ENCODE measurements at regions not wholly inside any gene's neighbourhood (a gene's known extent, or its start where the extent isn't known, plus 50 kb on each side); places are given as distances from the start of the nearest gene placed in this dataset.

- no peak for DNase-seq
- Histone ChIP-seq H3K27ac (no peak overlapping the region), H3K4me3 (no peak overlapping the region), H3K27me3 (no peaks in the 10 kb centered on the region), H3K4me1 (no peaks in the 10 kb centered on the region), H3K9me3 (no peaks in the 10 kb centered on the region), H3K36me3 (no peaks in the 10 kb centered on the region)
- WGBS (ENCODE audit: insufficient coverage, low coverage, low lambda C conversion rate, missing lambda C conversion rate) = 81% methylated on average over 3 of the region's 3 CpGs
- ATAC-seq = peak in 1 of 4 donors; percentile 32
- intact Hi-C loops (cut with DNase I) = no loop called here
- TF ChIP-seq CTCF (IDR thresholded peaks at IDR 0.05) = no peak
- TF ChIP-seq POLR2A (IDR thresholded peaks at IDR 0.05) = no peak
Observed at GRCh38 chr10:59508296-59508695, 145.9 kb upstream of the FAM13C start.

- H3K9me3 ChIP-seq = no peaks in the 10 kb centered on the region
- H3K4me1 ChIP-seq = no peaks in the 10 kb centered on the region
- 17% methylated on average over 1 of the region's 1 CpG for WGBS (ENCODE audit: insufficient coverage, low coverage, low lambda C conversion rate, missing lambda C conversion rate)
- no peaks in the 10 kb centered on the region for H3K36me3 ChIP-seq
- DNase-seq (no peak), ATAC-seq (no peak)
- TF ChIP-seq POLR2A (IDR thresholded peaks at IDR 0.05) (no peak), CTCF (IDR thresholded peaks at IDR 0.05) (no peak)
- no peak overlapping the region for H3K4me3 ChIP-seq
- no peak overlapping the region for H3K27ac ChIP-seq
- intact Hi-C loops (cut with DNase I) = no loop called here
- no peaks in the 10 kb centered on the region for H3K27me3 ChIP-seq
Observed at GRCh38 chr10:59505926-59506325, 143.6 kb upstream of the FAM13C start.

GRCh38 chr10:59499460-59499859, 137.1 kb upstream of the FAM13C start:
- intact Hi-C loops (cut with DNase I) = no loop called here
- WGBS (ENCODE audit: insufficient coverage, low coverage, low lambda C conversion rate, missing lambda C conversion rate) = no CpG with 5 or more reads among the region's 1 CpG
- ATAC-seq (no peak), DNase-seq (no peak)
- peaks cover 0 to 7% (median 0%) of the 10 kb centered on the region in 4 donors for H3K9me3 ChIP-seq
- no peak overlapping the region for H3K4me3 ChIP-seq
- H3K27ac ChIP-seq = no peak overlapping the region
- TF ChIP-seq CTCF (IDR thresholded peaks at IDR 0.05) (no peak), POLR2A (IDR thresholded peaks at IDR 0.05) (no peak)
- no peaks in the 10 kb centered on the region for H3K27me3 ChIP-seq
- no peaks in the 10 kb centered on the region for H3K4me1 ChIP-seq
- no peaks in the 10 kb centered on the region for H3K36me3 ChIP-seq

- no peak for TF ChIP-seq POLR2A (IDR thresholded peaks at IDR 0.05)
- TF ChIP-seq CTCF (IDR thresholded peaks at IDR 0.05) = no peak
- intact Hi-C loops (cut with DNase I) = no loop called here
- Histone ChIP-seq H3K27me3 (no peaks in the 10 kb centered on the region), H3K4me1 (no peaks in the 10 kb centered on the region), H3K36me3 (no peaks in the 10 kb centered on the region), H3K27ac (no peak overlapping the region), H3K4me3 (no peak overlapping the region), H3K9me3 (peaks cover 0 to 7% (median 0%) of the 10 kb centered on the region in 4 donors)
- no peak for ATAC-seq
- no peak for DNase-seq
- WGBS (ENCODE audit: insufficient coverage, low coverage, low lambda C conversion rate, missing lambda C conversion rate) = no CpG with 5 or more reads among the region's 3 CpGs
Observed at GRCh38 chr10:59493017-59493416, 130.7 kb upstream of the FAM13C start.

GRCh38 chr10:59479426-59479825, 117.1 kb upstream of the FAM13C start:
- no peaks in the 10 kb centered on the region for H3K9me3 ChIP-seq
- no peaks in the 10 kb centered on the region for H3K36me3 ChIP-seq
- H3K4me1 ChIP-seq = no peaks in the 10 kb centered on the region
- TF ChIP-seq CTCF (IDR thresholded peaks at IDR 0.05) (no peak), POLR2A (IDR thresholded peaks at IDR 0.05) (no peak)
- H3K27ac ChIP-seq = no peak overlapping the region
- H3K27me3 ChIP-seq = no peaks in the 10 kb centered on the region
- H3K4me3 ChIP-seq = no peak overlapping the region
- ATAC-seq (no peak), DNase-seq (no peak)
- intact Hi-C loops (cut with DNase I) = no loop called here
- WGBS (ENCODE audit: insufficient coverage, low coverage, low lambda C conversion rate, missing lambda C conversion rate) = 80% methylated on average over 5 of the region's 6 CpGs

Measured in right lobe of liver (tissue), 6 donors.